K562 (cell line): ENCODE measurements at regions not wholly inside any gene's neighbourhood (a gene's known extent, or its start where the extent isn't known, plus 50 kb on each side); places are given as distances from the start of the nearest gene placed in this dataset.

Experiments
- ATAC-seq: fragments of 200-7000 bp; cut with Tn5 transposase; 3 replicates; pipeline ENCODE4 v1.9.1; 2020; ENCODE audit warnings: moderate library complexity
- BruUV-seq: library from RNA; stranded (reverse); fragments of 400-500 nt; replicated peaks from 2 replicates; lab custom pipeline; 2021; lab: Mats Ljungman, UMichigan
- CTCF ChIA-PET: fragments of 300-600 bp; formaldehyde crosslinking; extraction: SDS; loops from one replicate; lab custom pipeline; 2021; ENCODE audit warnings: low intra/inter-chr PET ratio; lab: Yijun Ruan, JAX
- POLR2A ChIA-PET: fragments of 300-600, 350-650 bp; sonication (Branson Sonifier 250); formaldehyde crosslinking; extraction: SDS; loops from one replicate; lab custom pipeline; 2021; ENCODE audit warnings: antibody characterized with exemption, inconsistent platforms; lab: Yijun Ruan, JAX
- DNase-seq, 4 experiments: peaks; one replicate each; pipeline versions ENCODE4 v3.0.0 to v3.0.0-alpha.2; 2011 to 2018; ENCODE audit warnings: low spot score in 3 of 4, mixed read lengths in 3 of 4; ENCODE audit errors: extremely low read depth in 1 of 4
- FAIRE-seq: peaks from 2 replicates; lab custom pipeline; 2011; peaks lifted over from hg19 to GRCh38; lab: Jason Lieb, UNC
- H2AFZ ChIP-seq: 2 replicates; pipeline ENCODE4 v1.6.0; 2011; ENCODE audit warnings: low read depth, low read length, control low read depth, inconsistent platforms
- H3K27ac ChIP-seq: fragments of 200-600 bp; 3 replicates; pipeline ENCODE4 v1.8.0; 2011; ENCODE audit warnings: low read depth, mild to moderate bottlenecking, control low read depth, inconsistent platforms, low read length, moderate library complexity, mixed read lengths; ENCODE audit errors: extremely low read depth
- H3K27me3 ChIP-seq, 2 experiments: fragments of 300-600 bp in 1 of 2; 2 replicates in 1 of 2; 3 replicates in 1 of 2; pipeline versions ENCODE4 v1.6.0 to v1.8.0; 2011; ENCODE audit warnings: inconsistent platforms in 2 of 2, low read length in 2 of 2, mild to moderate bottlenecking in 1 of 2, mixed read lengths in 1 of 2, moderate library complexity in 1 of 2; ENCODE audit not compliant: control insufficient read depth in 2 of 2, insufficient read depth in 2 of 2
- H3K36me3 ChIP-seq: fragments of 300-600 bp; 3 replicates; pipeline ENCODE4 v1.8.0; 2011; ENCODE audit warnings: mild to moderate bottlenecking, low read length, inconsistent platforms; ENCODE audit not compliant: control insufficient read depth, insufficient read depth
- H3K4me1 ChIP-seq, 2 experiments: fragments of 200-600 bp in 1 of 2; replicated peaks in 1 of 2; 2 replicates in 1 of 2; 3 replicates in 1 of 2; pipeline versions ENCODE4 v1.5.1 to v1.8.0; 2011; ENCODE audit warnings: inconsistent platforms in 2 of 2, low read length in 2 of 2, mild to moderate bottlenecking in 1 of 2, mixed read lengths in 1 of 2, moderate library complexity in 1 of 2; ENCODE audit not compliant: control insufficient read depth in 2 of 2, insufficient read depth in 2 of 2
- H3K4me2 ChIP-seq: 2 replicates; pipeline ENCODE4 v1.6.1; 2011; ENCODE audit warnings: low read length, control low read depth, inconsistent platforms, mixed read lengths; ENCODE audit not compliant: insufficient read depth
- H3K4me3 ChIP-seq: fragments of 200-600 bp; sonication (generic), shearing (Covaris generic); 2 replicates; pipeline ENCODE4 v1.5.1; 2016; ENCODE audit warnings: control low read depth, inconsistent platforms
- H3K79me2 ChIP-seq: fragments of 200-600 bp; 3 replicates; pipeline ENCODE4 v1.8.0; 2011; ENCODE audit warnings: low read length, inconsistent platforms; ENCODE audit not compliant: control insufficient read depth, insufficient read depth
- H3K9ac ChIP-seq, 2 experiments: 2 replicates each; pipeline versions ENCODE4 v1.6.0 to v1.6.1; 2011; ENCODE audit warnings: low read depth in 2 of 2, low read length in 2 of 2, control low read depth in 1 of 2, inconsistent platforms in 1 of 2, mild to moderate bottlenecking in 1 of 2, mixed read lengths in 1 of 2; ENCODE audit not compliant: insufficient read depth in 1 of 2
- H3K9me1 ChIP-seq: one replicate; pipeline ENCODE4 v1.6.0; 2011; ENCODE audit warnings: inconsistent platforms, mild to moderate bottlenecking, low read length, moderate library complexity; ENCODE audit not compliant: control insufficient read depth, insufficient read depth
- H3K9me3 ChIP-seq: replicated peaks from 2 replicates; pipeline ENCODE4 v1.5.1; 2011; ENCODE audit warnings: low read depth, low read length, inconsistent platforms; ENCODE audit not compliant: control insufficient read depth, insufficient read depth
- H4K20me1 ChIP-seq: replicated peaks from 2 replicates; pipeline ENCODE4 v1.6.1; 2011; ENCODE audit warnings: low read length, inconsistent platforms, mixed read lengths; ENCODE audit not compliant: control insufficient read depth, insufficient read depth
- ATF3 ChIP-seq, 2 experiments: fragments of 450-650 bp in 1 of 2; sonication (generic) in 1 of 2; formaldehyde crosslinking in 1 of 2; IDR thresholded peaks in 1 of 2; conservative IDR thresholded peaks in 1 of 2; 2 replicates each; pipeline versions ENCODE4 v1.6.1 to v1.8.1; 2016 to 2023; ENCODE audit warnings: mild to moderate bottlenecking in 2 of 2, moderate library complexity in 2 of 2, inconsistent platforms in 1 of 2, missing genetic modification reagents in 1 of 2
- FOSL1 ChIP-seq: fragments of 200-800 bp; sonication (Bioruptor generic); conservative IDR thresholded peaks from 2 replicates; pipeline ENCODE4 v1.6.1; 2016; ENCODE audit warnings: missing genetic modification characterization, missing compliant biosample characterization
- FOXO4 ChIP-seq: fragments of 450-650 bp; formaldehyde crosslinking; IDR thresholded peaks from 2 replicates; pipeline ENCODE4 v1.4.0; 2020; ENCODE audit warnings: mild to moderate bottlenecking, moderate library complexity
- MTA1 ChIP-seq: fragments of 450-650 bp; IDR thresholded peaks from 2 replicates; pipeline ENCODE4 v1.6.1; 2017; ENCODE audit warnings: borderline replicate concordance
- NCOA1 ChIP-seq: fragments of 450-650 bp; IDR thresholded peaks from 2 replicates; pipeline ENCODE4 v1.6.1; 2016; ENCODE audit warnings: low read depth
- SMARCE1 ChIP-seq: fragments of 450-650 bp; IDR thresholded peaks from 2 replicates; pipeline ENCODE4 v1.7.1; 2016; ENCODE audit warnings: mild to moderate bottlenecking
- ZNF143 ChIP-seq: sonication (generic); formaldehyde crosslinking; IDR thresholded peaks from 2 replicates; pipeline ENCODE4 v1.9.0; 2022; ENCODE audit warnings: mild to moderate bottlenecking, missing genetic modification reagents
- WGBS: fragments of 100-300 bp; shearing (Covaris generic); methylation state at CpG from one replicate; pipeline ENCODE4 v1.1.6; 2016; ENCODE audit warnings: low coverage, mixed read lengths; ENCODE audit not compliant: insufficient coverage; ENCODE audit errors: missing lambda C conversion rate; 5-methylcytosine and 5-hydroxymethylcytosine counted together
- in situ Hi-C: fragments of 300-500 bp; cut with MboI; formaldehyde crosslinking; loops from 4 replicates; pipeline ENCODE4 v1.15.0; 2018; ENCODE audit warnings: inconsistent platforms, mixed read lengths
- intact Hi-C: fragments of 100-400 bp; cut with micrococcal nuclease; formaldehyde crosslinking; loops from 2 replicates; pipeline ENCODE4 v1.14.2; 2022

- Histone ChIP-seq H3K79me2 (no peaks in the 10 kb centered on the region), H3K9me1 (no peaks in the 10 kb centered on the region), H3K9ac (no peak overlapping the region), H3K4me3 (no peak overlapping the region), H3K4me2 (no peak overlapping the region), H3K9me3 (no peaks in the 10 kb centered on the region), H4K20me1 (no peaks in the 10 kb centered on the region), H3K4me1 (no peaks in the 10 kb centered on the region), H2AFZ (no peak overlapping the region), H3K27me3 (no peaks in the 10 kb centered on the region), H3K27ac (no peak overlapping the region), H3K36me3 (no peaks in the 10 kb centered on the region)
- peak; percentile 83 for TF ChIP-seq FOSL1 (tag)
- TF ChIP-seq NCOA1 = no peak
- peak; percentile 43; the same call in 1 of the 2 replicates for TF ChIP-seq ATF3 (IDR thresholded peaks at IDR 0.05)
- no peak for TF ChIP-seq ATF3 (CRISPR knock-in tag; conservative IDR thresholded peaks at IDR 0.05)
- no peak for TF ChIP-seq MTA1
- no peak for TF ChIP-seq SMARCE1
- no peak for TF ChIP-seq ZNF143
- no peak for TF ChIP-seq FOXO4 (CRISPR knock-in tag)
- in situ Hi-C loops = no loop called here
- ChIA-PET CTCF (no interaction called here), POLR2A (interaction anchor here (0.5 to 1.5 kb wide), 2 partner anchors 15 to 17 kb away, joined by 3 to 4 read pairs; no protein-coding TSS in a partner anchor)
- no peak for ATAC-seq
- no peak for DNase-seq
- WGBS = 0% methylated on average over 1 of the region's 1 CpG
- FAIRE-seq = no peak
- BruUV-seq = no TSS peak
- intact Hi-C loops = no loop called here
Observed at GRCh38 chr1:172948457-172948856, 102.3 kb downstream of the TNFSF18 start.
